ENCODE measurements at regions not wholly inside any gene's neighbourhood (a gene's known extent, or its start where the extent isn't known, plus 50 kb on each side); places are given as distances from the start of the nearest gene placed in this dataset.
"Not testable (repeated sequence)": the region's sequence is repeated elsewhere in the genome, so short reads cannot be mapped to it uniquely, and the experiment has no call there.

GRCh38 chr4:12555011-12555410 is 929.1 kb downstream of the RAB28 start:
- no peak for DNase-seq

GRCh38 chr4:12548678-12549077 is 935.5 kb downstream of the RAB28 start:
- no peak for DNase-seq

- no peak for DNase-seq
Observed at GRCh38 chr4:12545812-12546211, 938.3 kb downstream of the RAB28 start.

- no peak for DNase-seq
Observed at GRCh38 chr4:12538162-12538561, 946.0 kb downstream of the RAB28 start.

- no peak for DNase-seq
Observed at GRCh38 chr4:12534684-12535083, 949.5 kb downstream of the RAB28 start.

GRCh38 chr4:12519426-12519825 is 964.7 kb downstream of the RAB28 start:
- DNase-seq = no peak

- no peak for DNase-seq
Observed at GRCh38 chr4:12507868-12508481, 976.2 kb downstream of the RAB28 start.

- no peak for DNase-seq
Observed at GRCh38 chr4:12500409-12500808, 983.7 kb downstream of the RAB28 start.

- DNase-seq = no peak
Observed at GRCh38 chr4:12499693-12500092, 984.4 kb downstream of the RAB28 start.

- no peak for DNase-seq
Observed at GRCh38 chr4:12495211-12495610, 988.9 kb downstream of the RAB28 start.

- DNase-seq = no peak
Observed at GRCh38 chr4:12492730-12493393, 991.3 kb downstream of the RAB28 start.

- no peak for DNase-seq
Observed at GRCh38 chr4:12488672-12489071, 995.5 kb downstream of the RAB28 start.

- DNase-seq = no peak
Observed at GRCh38 chr4:12487000-12487399, 997.1 kb downstream of the RAB28 start.

GRCh38 chr4:12472087-12472486 is 1012.1 kb downstream of the RAB28 start:
- DNase-seq = no peak

GRCh38 chr4:12471193-12471592 is 1012.9 kb downstream of the RAB28 start:
- DNase-seq = no peak

GRCh38 chr4:12461576-12461975 is 1022.6 kb downstream of the RAB28 start:
- DNase-seq = not testable (repeated sequence)

- DNase-seq = no peak
Observed at GRCh38 chr4:12459126-12459525, 1025.0 kb downstream of the RAB28 start.

- no peak for DNase-seq
Observed at GRCh38 chr4:12458621-12459020, 1025.5 kb downstream of the RAB28 start.

GRCh38 chr4:12452291-12452690 is 1023.6 kb upstream of the HS3ST1 start:
- no peak for DNase-seq

GRCh38 chr4:12447451-12447850 is 1018.8 kb upstream of the HS3ST1 start:
- no peak for DNase-seq

GRCh38 chr4:12446657-12447185 is 1018.0 kb upstream of the HS3ST1 start:
- DNase-seq = no peak

- no peak for DNase-seq
Observed at GRCh38 chr4:12446256-12446655, 1017.6 kb upstream of the HS3ST1 start.

GRCh38 chr4:12445711-12446235 is 1017.1 kb upstream of the HS3ST1 start:
- no peak for DNase-seq

- no peak for DNase-seq
Observed at GRCh38 chr4:12439633-12440305, 1011.1 kb upstream of the HS3ST1 start.
